B cell (primary cell): ENCODE measurements at regions not wholly inside any gene's neighbourhood (a gene's known extent, or its start where the extent isn't known, plus 50 kb on each side); places are given as distances from the start of the nearest gene placed in this dataset.
"Not testable (repeated sequence)": the region's sequence is repeated elsewhere in the genome, so short reads cannot be mapped to it uniquely, and the experiment has no call there.

Source experiments
- ATAC-seq: fragments of 200-7000 bp; cut with Tn5 transposase; one replicate; pipeline ENCODE4 v1.10.0; 2021; ENCODE audit warnings: low read depth, mild to moderate bottlenecking, moderate number of reproducible peaks, moderate library complexity
- CTCF ChIA-PET: fragments of 350-600 bp; sonication (Branson Sonifier 250); formaldehyde crosslinking; loops from one replicate; lab custom pipeline; 2021; ENCODE audit warnings: antibody characterized with exemption, inconsistent platforms; lab: Charles Lee
- POLR2A ChIA-PET: fragments of 350-600 bp; sonication (Branson Sonifier 250); formaldehyde crosslinking; loops from one replicate; lab custom pipeline; 2021; ENCODE audit warnings: antibody characterized with exemption; lab: Charles Lee
- DNase-seq: peaks from one replicate; pipeline ENCODE4 v3.0.0; 2013
- H2AFZ ChIP-seq: 2 replicates; pipeline ENCODE4 v1.6.1; 2012; ENCODE audit warnings: mild to moderate bottlenecking, low read depth, low read length; ENCODE audit not compliant: insufficient read depth, poor library complexity, severe bottlenecking
- H3K27ac ChIP-seq, 2 donors: 1 replicate in 1 of 2; 2 replicates in 1 of 2; pipeline ENCODE4 v1.5.1; 2012 to 2013; ENCODE audit warnings: low read length in 2 of 2, mild to moderate bottlenecking in 2 of 2, moderate library complexity in 1 of 2
- H3K27me3 ChIP-seq, 4 experiments: fragments of 200-600 bp in 1 of 4; sonication (generic) in 1 of 4; replicated peaks in 1 of 4; 1 replicate in 2 of 4; 2 replicates in 2 of 4; pipeline versions ENCODE4 v1.6.1 to v1.7.0; 2013 to 2016; ENCODE audit warnings: low read length in 3 of 4, mild to moderate bottlenecking in 2 of 4, mixed read lengths in 1 of 4, moderate library complexity in 1 of 4; ENCODE audit not compliant: insufficient read depth in 4 of 4, control insufficient read depth in 3 of 4; ENCODE audit errors: control extremely low read depth in 1 of 4
- H3K36me3 ChIP-seq, 2 experiments: replicated peaks in 1 of 2; 1 replicate in 1 of 2; 2 replicates in 1 of 2; pipeline versions ENCODE4 v1.6.1 to v1.7.1; 2013; ENCODE audit warnings: low read length in 1 of 2; ENCODE audit not compliant: insufficient read depth in 2 of 2, control insufficient read depth in 1 of 2; ENCODE audit errors: control extremely low read depth in 1 of 2, extremely low read depth in 1 of 2
- H3K4me1 ChIP-seq, 2 donors: fragments of 200-600 bp in 1 of 2; sonication (generic) in 1 of 2; 1 replicate in 1 of 2; 2 replicates in 1 of 2; pipeline versions ENCODE4 v1.5.1 to v1.6.1; 2013 to 2017; ENCODE audit warnings: low read length in 2 of 2; ENCODE audit not compliant: control insufficient read depth in 2 of 2, insufficient read depth in 2 of 2
- H3K4me2 ChIP-seq: replicated peaks from 2 replicates; pipeline ENCODE3; 2012; ENCODE audit warnings: mild to moderate bottlenecking, low read depth, low read length; ENCODE audit not compliant: poor library complexity, severe bottlenecking
- H3K4me3 ChIP-seq, 5 experiments: fragments of 200-600 bp in 1 of 5; sonication (generic) in 1 of 5; 1 replicate in 3 of 5; 2 replicates in 2 of 5; pipeline versions ENCODE4 v1.5.1 to v1.7.0; 2011 to 2016; ENCODE audit warnings: low read length in 4 of 5, mild to moderate bottlenecking in 4 of 5, low read depth in 2 of 5, control low read depth in 1 of 5, moderate library complexity in 1 of 5; ENCODE audit not compliant: insufficient read depth in 1 of 5; ENCODE audit errors: control extremely low read depth in 1 of 5, extremely low read depth in 1 of 5
- H3K79me2 ChIP-seq: fragments of 200-600 bp; sonication (generic); one replicate; pipeline ENCODE4 v1.6.0; 2016; ENCODE audit warnings: low read length; ENCODE audit not compliant: control insufficient read depth, insufficient read depth
- H3K9ac ChIP-seq: fragments of 200-600 bp; sonication (generic); 2 replicates; pipeline ENCODE4 v1.6.1; 2017; ENCODE audit warnings: mild to moderate bottlenecking, low read length, moderate library complexity
- H3K9me3 ChIP-seq, 3 donors: one replicate each; pipeline versions ENCODE4 v1.6.1 to v1.7.1; 2013; ENCODE audit warnings: low read length in 2 of 3; ENCODE audit not compliant: control insufficient read depth in 2 of 3, insufficient read depth in 1 of 3; ENCODE audit errors: control extremely low read depth in 1 of 3
- H4K20me1 ChIP-seq: 2 replicates; pipeline ENCODE4 v1.6.0; 2012; ENCODE audit warnings: mild to moderate bottlenecking, low read length; ENCODE audit not compliant: insufficient read depth, control insufficient read depth, poor library complexity, severe bottlenecking
- H3K27ac Mint-ChIP-seq: one replicate; pipeline ENCODE4 v1.8.0; 2021; ENCODE audit warnings: mixed read lengths
- H3K27me3 Mint-ChIP-seq: one replicate; pipeline ENCODE4 v1.8.0; 2021; ENCODE audit warnings: mixed read lengths
- H3K4me1 Mint-ChIP-seq: one replicate; pipeline ENCODE4 v1.8.0; 2021; ENCODE audit warnings: mixed read lengths
- H3K4me3 Mint-ChIP-seq: one replicate; pipeline ENCODE4 v1.8.0; 2021; ENCODE audit warnings: mixed read lengths
- H3K9me3 Mint-ChIP-seq: one replicate; pipeline ENCODE4 v1.8.0; 2022; ENCODE audit warnings: mixed read lengths; ENCODE audit not compliant: insufficient read depth
- CTCF ChIP-seq: fragments of 200-600 bp; IDR thresholded peaks from one replicate; pipeline ENCODE4 v1.8.0; 2022; ENCODE audit warnings: antibody characterized with exemption, mild to moderate bottlenecking
- EZH2 ChIP-seq: IDR thresholded peaks from 2 replicates; pipeline ENCODE4 v1.6.1; 2012; ENCODE audit warnings: borderline replicate concordance, low read depth, mild to moderate bottlenecking, moderate library complexity, low read length; ENCODE audit not compliant: insufficient read depth, poor library complexity, severe bottlenecking
- WGBS: methylation state at CpG from one replicate; pipeline ENCODE4 v1.1.5; 2013; ENCODE audit warnings: missing lambda C conversion rate; ENCODE audit not compliant: insufficient coverage; 5-methylcytosine and 5-hydroxymethylcytosine counted together
- intact Hi-C: fragments of 100-400 bp; cut with micrococcal nuclease; formaldehyde crosslinking; loops from one replicate; pipeline ENCODE4 v1.10.0; 2022

GRCh38 chr5:52017567-52017966, 634.3 kb downstream of the ISL1 start:
- Histone ChIP-seq H3K9ac (no peak overlapping the region), H3K79me2 (no peaks in the 10 kb centered on the region), H3K27me3 (no peaks in the 10 kb centered on the region), H3K4me1 (no peaks in the 10 kb centered on the region), H3K36me3 (no peaks in the 10 kb centered on the region), H2AFZ (no peak overlapping the region), H3K9me3 (no peaks in the 10 kb centered on the region), H3K4me2 (no peak overlapping the region), H3K27ac (no peak overlapping the region), H4K20me1 (no peaks in the 10 kb centered on the region), H3K4me3 (no peak overlapping the region)
- no peaks in the 10 kb centered on the region for H3K27me3 Mint-ChIP-seq
- H3K27ac Mint-ChIP-seq, result no peak overlapping the region
- ChIA-PET CTCF (no interaction called here), POLR2A (no interaction called here)
- H3K4me1 Mint-ChIP-seq, result no peaks in the 10 kb centered on the region
- no peak for TF ChIP-seq CTCF
- no peak for TF ChIP-seq EZH2
- WGBS, result 83% methylated on average over 1 of the region's 2 CpGs
- no peak for DNase-seq
- ATAC-seq, result no peak
- intact Hi-C loops, result no loop called here
- H3K4me3 Mint-ChIP-seq, result no peak overlapping the region
- H3K9me3 Mint-ChIP-seq, result no peaks in the 10 kb centered on the region

GRCh38 chr5:52024359-52024758, 641.1 kb downstream of the ISL1 start:
- no peaks in the 10 kb centered on the region for H3K4me1 Mint-ChIP-seq
- no peak overlapping the region for H3K9ac ChIP-seq
- WGBS, result 67% methylated on average over 3 of the region's 3 CpGs
- H3K4me2 ChIP-seq, result no peak overlapping the region
- H3K27ac ChIP-seq, result no peak overlapping the region
- DNase-seq (no peak), ATAC-seq (no peak)
- ChIA-PET CTCF (no interaction called here), POLR2A (no interaction called here)
- no peaks in the 10 kb centered on the region for H3K36me3 ChIP-seq
- H3K79me2 ChIP-seq, result no peaks in the 10 kb centered on the region
- no peak overlapping the region for H3K4me3 Mint-ChIP-seq
- H3K27me3 ChIP-seq, result no peaks in the 10 kb centered on the region
- H3K9me3 ChIP-seq, result no peaks in the 10 kb centered on the region
- H3K27me3 Mint-ChIP-seq, result no peaks in the 10 kb centered on the region
- H4K20me1 ChIP-seq, result no peaks in the 10 kb centered on the region
- H2AFZ ChIP-seq, result no peak overlapping the region
- H3K9me3 Mint-ChIP-seq, result peaks cover 2% of the 10 kb centered on the region
- H3K4me1 ChIP-seq, result no peaks in the 10 kb centered on the region
- no peak for TF ChIP-seq EZH2
- no peak for TF ChIP-seq CTCF
- H3K27ac Mint-ChIP-seq, result no peak overlapping the region
- no peak overlapping the region for H3K4me3 ChIP-seq
- intact Hi-C loops, result no loop called here

GRCh38 chr5:52029836-52030235, 646.6 kb downstream of the ISL1 start:
- H3K4me1 ChIP-seq, H3K27ac ChIP-seq, ATAC-seq, H3K9me3 Mint-ChIP-seq, H3K27me3 ChIP-seq, H3K9ac ChIP-seq, H3K27me3 Mint-ChIP-seq, CTCF ChIA-PET, H3K4me3 ChIP-seq, H3K36me3 ChIP-seq, H3K4me3 Mint-ChIP-seq, POLR2A ChIA-PET, H3K4me1 Mint-ChIP-seq, intact Hi-C loops, H2AFZ ChIP-seq, H3K9me3 ChIP-seq, DNase-seq, H3K79me2 ChIP-seq, H3K27ac Mint-ChIP-seq, H3K4me2 ChIP-seq, H4K20me1 ChIP-seq: not testable (repeated sequence)
- 98% methylated on average over 6 of the region's 7 CpGs for WGBS
